Sigmoid colon (tissue), 3 donors: ENCODE measurements at regions not wholly inside any gene's neighbourhood (a gene's known extent, or its start where the extent isn't known, plus 50 kb on each side); places are given as distances from the start of the nearest gene placed in this dataset.
"Not testable (repeated sequence)": the region's sequence is repeated elsewhere in the genome, so short reads cannot be mapped to it uniquely, and the experiment has no call there.

ENCODE experiments used
- CTCF ChIP-seq, 4 experiments: fragments of 450-650 bp in 3 of 4; fragments of 200-600 bp in 1 of 4; IDR thresholded peaks; one replicate each; pipeline ENCODE4 v1.5.1; 2016 to 2019; ENCODE audit warnings: antibody characterized with exemption in 4 of 4, mild to moderate bottlenecking in 3 of 4, moderate library complexity in 2 of 4
- POLR2A ChIP-seq, 2 donors: fragments of 450-650 bp; IDR thresholded peaks; one replicate each; pipeline ENCODE4 v1.6.1; 2016; ENCODE audit warnings: antibody characterized with exemption in 2 of 2, mild to moderate bottlenecking in 2 of 2, moderate library complexity in 2 of 2

DNA sequence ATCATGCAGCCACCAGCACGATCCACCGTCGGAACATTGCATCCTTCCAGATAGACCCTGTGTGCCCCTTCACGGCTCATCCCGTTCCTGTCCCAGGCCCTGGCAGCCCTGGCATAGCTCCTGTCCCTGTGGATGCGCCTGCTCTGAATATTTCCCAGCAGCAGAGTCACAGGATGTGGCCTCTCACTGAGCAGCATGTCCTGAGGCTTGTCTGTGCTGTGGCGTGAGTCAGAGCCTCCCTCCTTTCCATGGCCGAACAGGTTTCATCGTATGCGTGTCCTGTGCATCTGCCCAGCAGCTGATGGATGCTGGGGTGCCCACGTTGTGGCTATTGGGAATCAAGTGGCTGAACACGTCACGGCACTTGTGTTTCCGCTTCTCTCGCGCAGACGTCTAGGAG lies 4471.5 kb upstream of the TPTE start:
- not testable (repeated sequence) for TF ChIP-seq CTCF, POLR2A (IDR thresholded peaks at IDR 0.05)
